Endothelial cell (in vitro differentiated cells): ENCODE measurements at regions not wholly inside any gene's neighbourhood (a gene's known extent, or its start where the extent isn't known, plus 50 kb on each side); places are given as distances from the start of the nearest gene placed in this dataset.
"Not testable (repeated sequence)": the region's sequence is repeated elsewhere in the genome, so short reads cannot be mapped to it uniquely, and the experiment has no call there.

Source experiments
- DNase-seq: peaks from one replicate; pipeline ENCODE4 v3.0.0; 2021; ENCODE audit warnings: low spot score
- H3K27ac Mint-ChIP-seq: one replicate; pipeline ENCODE4 v1.8.0; 2021; ENCODE audit warnings: mixed read lengths, inconsistent platforms; ENCODE audit not compliant: unreplicated experiment
- H3K27me3 Mint-ChIP-seq: one replicate; pipeline ENCODE4 v1.8.0; 2021; ENCODE audit warnings: mild to moderate bottlenecking, moderate library complexity, mixed read lengths, inconsistent platforms; ENCODE audit not compliant: unreplicated experiment
- H3K36me3 Mint-ChIP-seq: one replicate; pipeline ENCODE4 v1.8.0; 2021; ENCODE audit warnings: mild to moderate bottlenecking, low read depth, mixed read lengths, inconsistent platforms; ENCODE audit not compliant: unreplicated experiment
- H3K4me1 Mint-ChIP-seq: one replicate; pipeline ENCODE4 v1.8.0; 2021; ENCODE audit warnings: mild to moderate bottlenecking, mixed read lengths, inconsistent platforms; ENCODE audit not compliant: unreplicated experiment
- H3K4me3 Mint-ChIP-seq: one replicate; pipeline ENCODE4 v1.8.0; 2021; ENCODE audit warnings: mild to moderate bottlenecking, mixed read lengths, inconsistent platforms; ENCODE audit not compliant: unreplicated experiment
- H3K9me3 Mint-ChIP-seq: one replicate; pipeline ENCODE4 v1.8.0; 2021; ENCODE audit warnings: mixed read lengths, inconsistent platforms; ENCODE audit not compliant: unreplicated experiment
- CTCF ChIP-seq: fragments of 200-600 bp; sonication (generic); IDR thresholded peaks from one replicate; pipeline ENCODE4 v1.5.0; 2021; ENCODE audit warnings: antibody characterized with exemption; ENCODE audit not compliant: unreplicated experiment

GRCh38 chr3:101133652-101134051 lies 140.4 kb upstream of the ABI3BP start:
- no peak overlapping the region for H3K4me3 Mint-ChIP-seq
- H3K27ac Mint-ChIP-seq: no peak overlapping the region
- peaks cover 4% of the 10 kb centered on the region for H3K9me3 Mint-ChIP-seq
- H3K27me3 Mint-ChIP-seq: peaks cover 1% of the 10 kb centered on the region
- H3K36me3 Mint-ChIP-seq: no peaks in the 10 kb centered on the region
- TF ChIP-seq CTCF: no peak
- no peak for DNase-seq
- no peaks in the 10 kb centered on the region for H3K4me1 Mint-ChIP-seq

DNA sequence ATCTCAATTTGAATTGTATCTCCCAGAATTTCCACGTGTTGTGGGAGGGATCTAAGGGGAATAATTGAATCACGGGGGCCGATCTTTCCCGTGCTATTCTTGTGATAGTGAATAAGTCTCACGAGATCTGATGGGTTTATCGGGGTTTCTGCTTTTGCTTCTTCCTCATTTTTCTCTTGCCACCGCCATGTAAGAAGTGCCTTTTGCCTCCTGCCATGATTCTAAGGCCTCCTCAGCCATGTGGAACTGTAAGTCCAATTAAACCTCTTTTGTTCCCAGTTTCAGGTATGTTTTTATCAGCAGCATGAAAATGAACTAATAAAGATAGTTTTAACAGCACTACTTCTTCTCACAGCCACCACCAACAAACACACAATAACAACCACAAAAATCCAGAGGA lies 140.0 kb upstream of the ABI3BP start:
- H3K27ac Mint-ChIP-seq, H3K27me3 Mint-ChIP-seq, H3K36me3 Mint-ChIP-seq, H3K4me1 Mint-ChIP-seq, H3K9me3 Mint-ChIP-seq, DNase-seq, H3K4me3 Mint-ChIP-seq: not testable (repeated sequence)

- Mint-ChIP-seq H3K9me3 (peaks cover 4% of the 10 kb centered on the region), H3K4me1 (no peaks in the 10 kb centered on the region), H3K4me3 (no peak overlapping the region), H3K27me3 (peaks cover 2% of the 10 kb centered on the region), H3K36me3 (no peaks in the 10 kb centered on the region), H3K27ac (no peak overlapping the region)
- no peak for TF ChIP-seq CTCF
- no peak for DNase-seq
These were observed 138.5 kb upstream of the ABI3BP start for GRCh38 chr3:101131767-101132166.

DNA sequence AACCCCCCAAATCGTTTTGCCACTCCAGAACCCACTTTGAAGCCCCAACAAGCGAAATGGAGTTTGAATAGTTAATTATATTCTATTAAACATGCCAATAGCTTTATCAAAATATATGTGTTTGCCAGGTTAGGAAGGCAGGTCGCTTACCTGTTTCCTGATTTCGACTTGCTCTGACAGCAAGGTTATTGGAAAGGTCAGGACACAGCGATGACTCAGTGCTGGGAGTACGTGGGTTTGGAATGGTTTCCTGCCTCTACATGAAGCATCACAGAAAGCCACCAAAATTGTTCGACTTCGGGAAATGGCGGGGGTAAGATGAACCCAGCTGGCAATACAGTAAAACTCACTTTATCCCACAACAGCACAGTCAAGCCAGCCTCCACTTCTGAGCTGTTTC lies 135.6 kb upstream of the ABI3BP start:
- H3K27ac Mint-ChIP-seq: no peak overlapping the region

DNA sequence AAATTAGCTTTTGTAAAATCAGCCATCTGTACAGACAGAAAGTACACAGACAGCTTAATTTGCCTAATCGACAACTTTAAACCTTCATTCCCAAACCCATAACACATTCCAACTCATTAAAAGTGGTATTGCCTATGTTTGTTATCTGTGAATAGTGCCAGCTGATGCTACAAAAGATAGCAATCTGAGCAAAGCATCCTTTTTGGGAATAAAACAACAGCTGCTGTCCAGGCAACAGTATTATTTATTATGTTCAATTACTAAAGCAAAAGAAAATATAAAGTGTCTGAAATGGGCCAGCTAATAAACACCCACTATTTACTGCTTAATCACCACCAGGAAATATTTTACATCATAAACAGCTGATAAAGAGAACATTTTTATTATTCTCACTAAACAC lies 134.8 kb upstream of the ABI3BP start:
- Mint-ChIP-seq H3K4me3 (no peak overlapping the region), H3K4me1 (no peaks in the 10 kb centered on the region), H3K27me3 (peaks cover 1% of the 10 kb centered on the region), H3K9me3 (peaks cover 4% of the 10 kb centered on the region), H3K36me3 (no peaks in the 10 kb centered on the region), H3K27ac (no peak overlapping the region)
- no peak for TF ChIP-seq CTCF
- no peak for DNase-seq

More for the DNA sequence above, 135.6 kb upstream of the ABI3BP start:
- Mint-ChIP-seq H3K4me3 (no peak overlapping the region), H3K9me3 (peaks cover 4% of the 10 kb centered on the region), H3K27me3 (peaks cover 1% of the 10 kb centered on the region), H3K36me3 (no peaks in the 10 kb centered on the region), H3K4me1 (no peaks in the 10 kb centered on the region)
- DNase-seq: no peak
- TF ChIP-seq CTCF: no peak

GRCh38 chr3:101124125-101124524 lies 130.9 kb upstream of the ABI3BP start:
- H3K4me1 Mint-ChIP-seq: no peaks in the 10 kb centered on the region
- TF ChIP-seq CTCF: no peak
- no peaks in the 10 kb centered on the region for H3K9me3 Mint-ChIP-seq
- peaks cover 1% of the 10 kb centered on the region for H3K27me3 Mint-ChIP-seq
- no peak overlapping the region for H3K27ac Mint-ChIP-seq
- no peak for DNase-seq
- H3K36me3 Mint-ChIP-seq: no peaks in the 10 kb centered on the region
- H3K4me3 Mint-ChIP-seq: no peak overlapping the region
